IPS DF 4.7 (cell line): ENCODE measurements at regions not wholly inside any gene's neighbourhood (a gene's known extent, or its start where the extent isn't known, plus 50 kb on each side); places are given as distances from the start of the nearest gene placed in this dataset.

Experiments used
- DNase-seq: peaks from one replicate; pipeline ENCODE4 v3.0.0-alpha.2; 2013; ENCODE audit warnings: low spot score; ENCODE audit errors: extremely low read depth

GRCh38 chr15:61534986-61535385 is 305.9 kb upstream of the RORA start:
- DNase-seq, result no peak

- no peak for DNase-seq
Measured at GRCh38 chr15:61530769-61531168, 301.7 kb upstream of the RORA start.

GRCh38 chr15:61528581-61528910 is 299.4 kb upstream of the RORA start:
- no peak for DNase-seq

- DNase-seq, result no peak
Measured at GRCh38 chr15:61527836-61528580, 298.9 kb upstream of the RORA start.

- DNase-seq, result no peak
Measured at GRCh38 chr15:61524545-61524944, 295.4 kb upstream of the RORA start.

- DNase-seq, result no peak
Measured at GRCh38 chr15:61524086-61524485, 295.0 kb upstream of the RORA start.

- DNase-seq, result no peak
Measured at GRCh38 chr15:61522411-61522810, 293.3 kb upstream of the RORA start.

- DNase-seq, result no peak
Measured at GRCh38 chr15:61521953-61522352, 292.9 kb upstream of the RORA start.

GRCh38 chr15:61519296-61519695 is 290.2 kb upstream of the RORA start:
- DNase-seq, result no peak

- DNase-seq, result no peak
Measured at GRCh38 chr15:61518191-61518950, 289.3 kb upstream of the RORA start.

- DNase-seq, result no peak
Measured at GRCh38 chr15:61517776-61518175, 288.7 kb upstream of the RORA start.

GRCh38 chr15:61517335-61517734 is 288.2 kb upstream of the RORA start:
- no peak for DNase-seq

- DNase-seq, result no peak
Measured at GRCh38 chr15:61511756-61512155, 282.7 kb upstream of the RORA start.

- no peak for DNase-seq
Measured at GRCh38 chr15:61511089-61511488, 282.0 kb upstream of the RORA start.

- DNase-seq, result no peak
Measured at GRCh38 chr15:61509327-61509840, 280.3 kb upstream of the RORA start.

- no peak for DNase-seq
Measured at GRCh38 chr15:61503383-61503969, 274.4 kb upstream of the RORA start.

- DNase-seq, result no peak
Measured at GRCh38 chr15:61501815-61502389, 272.8 kb upstream of the RORA start.

- DNase-seq, result no peak
Measured at GRCh38 chr15:61500951-61501620, 272.0 kb upstream of the RORA start.

- DNase-seq, result no peak
Measured at GRCh38 chr15:61500523-61500922, 271.4 kb upstream of the RORA start.

- DNase-seq, result no peak
Measured at GRCh38 chr15:61499376-61499775, 270.3 kb upstream of the RORA start.

- DNase-seq, result no peak
Measured at GRCh38 chr15:61489571-61489970, 260.5 kb upstream of the RORA start.

- DNase-seq, result no peak
Measured at GRCh38 chr15:61483599-61483998, 254.5 kb upstream of the RORA start.
